Prostate gland (tissue), 2 donors: ENCODE measurements at regions not wholly inside any gene's neighbourhood (a gene's known extent, or its start where the extent isn't known, plus 50 kb on each side); places are given as distances from the start of the nearest gene placed in this dataset.

Experiments
- DNase-seq: peaks from one replicate; pipeline ENCODE4 v3.0.0-alpha.2; 2019; ENCODE audit warnings: low spot score
- H3K27ac ChIP-seq, 2 donors: fragments of 200-600 bp; sonication (generic); 2 replicates each; pipeline ENCODE4 v1.5.1; 2017 to 2019
- H3K27me3 ChIP-seq: fragments of 200-600 bp; sonication (generic); replicated peaks from 2 replicates; pipeline ENCODE4 v1.5.1; 2019; ENCODE audit not compliant: insufficient read depth
- H3K36me3 ChIP-seq, 2 donors: fragments of 200-600 bp; sonication (generic); 1 replicate in 1 of 2; 2 replicates in 1 of 2; pipeline versions ENCODE4 v1.5.1 to v1.8.1; 2017 to 2019
- H3K4me1 ChIP-seq: fragments of 200-600 bp; sonication (generic); replicated peaks from 2 replicates; pipeline ENCODE4 v1.5.1; 2019
- H3K4me3 ChIP-seq, 2 donors: fragments of 200-600 bp; sonication (generic); 2 replicates each; pipeline ENCODE4 v1.5.1; 2017 to 2019
- H3K9me3 ChIP-seq: fragments of 200-600 bp; sonication (generic); 2 replicates; pipeline ENCODE4 v1.5.1; 2017
- CTCF ChIP-seq, 4 experiments: fragments of 200-600 bp in 2 of 4; fragments of 450-650 bp in 2 of 4; sonication (generic) in 2 of 4; IDR thresholded peaks; 1 replicate in 3 of 4; 2 replicates in 1 of 4; pipeline ENCODE4 v1.5.1; 2016 to 2019; ENCODE audit warnings: antibody characterized with exemption in 4 of 4, mild to moderate bottlenecking in 2 of 4, moderate library complexity in 2 of 4
- POLR2A ChIP-seq: fragments of 450-650 bp; IDR thresholded peaks from one replicate; pipeline ENCODE4 v1.6.1; 2016; ENCODE audit warnings: antibody characterized with exemption, mild to moderate bottlenecking
- POLR2AphosphoS5 ChIP-seq: sonication (generic); formaldehyde crosslinking; IDR thresholded peaks from one replicate; pipeline ENCODE4 v1.6.1; 2017; ENCODE audit warnings: antibody characterized with exemption
- WGBS: methylation state at CpG from one replicate; pipeline ENCODE4 v1.1.5; 2018; 5-methylcytosine and 5-hydroxymethylcytosine counted together
- intact Hi-C: fragments of 100-400 bp; cut with DNase I; formaldehyde crosslinking; loops from one replicate; pipeline ENCODE4 v1.14.2; 2022

- no peaks in the 10 kb centered on the region for H3K27me3 ChIP-seq
- no peak overlapping the region for H3K4me3 ChIP-seq
- no peak overlapping the region for H3K27ac ChIP-seq
- no peaks in the 10 kb centered on the region for H3K9me3 ChIP-seq
- H3K4me1 ChIP-seq, result no peaks in the 10 kb centered on the region
- intact Hi-C loops, result no loop called here
- no peak for DNase-seq
- H3K36me3 ChIP-seq, result no peaks in the 10 kb centered on the region
- TF ChIP-seq POLR2AphosphoS5, result no peak
- no peak for TF ChIP-seq POLR2A
- no peak for TF ChIP-seq CTCF (IDR thresholded peaks at IDR 0.05)
- 40% methylated on average over 4 of the region's 4 CpGs for WGBS
These were observed 69.5 kb downstream of the NPTX2 start for GRCh38 chr7:98686466-98687080.

GRCh38 chr7:98687111-98687751 lies 70.1 kb downstream of the NPTX2 start:
- H3K27me3 ChIP-seq, result no peaks in the 10 kb centered on the region
- intact Hi-C loops, result no loop called here
- no peaks in the 10 kb centered on the region for H3K4me1 ChIP-seq
- WGBS, result 19% methylated on average over 12 of the region's 12 CpGs
- H3K4me3 ChIP-seq, result no peak overlapping the region
- no peaks in the 10 kb centered on the region for H3K36me3 ChIP-seq
- no peak for DNase-seq
- no peak overlapping the region for H3K27ac ChIP-seq
- no peaks in the 10 kb centered on the region for H3K9me3 ChIP-seq
- TF ChIP-seq POLR2AphosphoS5, result no peak

GRCh38 chr7:98691619-98692018 lies 74.5 kb downstream of the NPTX2 start:
- DNase-seq, result no peak
- WGBS, result 84% methylated on average over 4 of the region's 4 CpGs
- Histone ChIP-seq H3K4me1 (no peaks in the 10 kb centered on the region), H3K27me3 (no peaks in the 10 kb centered on the region), H3K4me3 (no peak overlapping the region), H3K36me3 (no peaks in the 10 kb centered on the region), H3K9me3 (no peaks in the 10 kb centered on the region), H3K27ac (no peak overlapping the region)
- intact Hi-C loops, result no loop called here
- no peak for TF ChIP-seq POLR2A
- TF ChIP-seq POLR2AphosphoS5, result no peak
- no peak for TF ChIP-seq CTCF (IDR thresholded peaks at IDR 0.05)

- Histone ChIP-seq H3K27ac (no peak overlapping the region), H3K4me3 (no peak overlapping the region), H3K36me3 (no peaks in the 10 kb centered on the region), H3K27me3 (no peaks in the 10 kb centered on the region), H3K4me1 (no peaks in the 10 kb centered on the region), H3K9me3 (no peaks in the 10 kb centered on the region)
- no peak for TF ChIP-seq POLR2A
- no peak for TF ChIP-seq POLR2AphosphoS5
- no peak for TF ChIP-seq CTCF (IDR thresholded peaks at IDR 0.05)
- 79% methylated on average over 3 of the region's 3 CpGs for whole genome bisulfite sequencing
- intact Hi-C loops, result no loop called here
- DNase-seq, result no peak
These were observed 80.0 kb downstream of the NPTX2 start for GRCh38 chr7:98697083-98697482.

- Histone ChIP-seq H3K27ac (no peak overlapping the region), H3K4me3 (no peak overlapping the region), H3K9me3 (no peaks in the 10 kb centered on the region), H3K4me1 (no peaks in the 10 kb centered on the region), H3K27me3 (no peaks in the 10 kb centered on the region), H3K36me3 (no peaks in the 10 kb centered on the region)
- no peak for TF ChIP-seq POLR2A
- TF ChIP-seq CTCF (IDR thresholded peaks at IDR 0.05), result no peak
- no peak for TF ChIP-seq POLR2AphosphoS5
- DNase-seq, result no peak
- intact Hi-C loops, result no loop called here
- 60% methylated on average over 9 of the region's 9 CpGs for WGBS
These were observed 80.6 kb downstream of the NPTX2 start for GRCh38 chr7:98697485-98698240.
